ENCODE measurements at regions not wholly inside any gene's neighbourhood (a gene's known extent, or its start where the extent isn't known, plus 50 kb on each side); places are given as distances from the start of the nearest gene placed in this dataset.
"Not testable (repeated sequence)": the region's sequence is repeated elsewhere in the genome, so short reads cannot be mapped to it uniquely, and the experiment has no call there.

- ATAC-seq = no peak
- no peak for TF ChIP-seq CSDC2 (CRISPR knock-in tag; IDR thresholded peaks at IDR 0.05)
- TF ChIP-seq CREB5 (CRISPR knock-in tag; IDR thresholded peaks at IDR 0.05; ENCODE audit: low read depth) = no peak
- TF ChIP-seq CSRNP3 (CRISPR knock-in tag; IDR thresholded peaks at IDR 0.05) = no peak
- TF ChIP-seq ZFP3 (CRISPR knock-in tag; IDR thresholded peaks at IDR 0.05) = no peak
- TF ChIP-seq PATZ1 (CRISPR knock-in tag; IDR thresholded peaks at IDR 0.05; ENCODE audit: borderline replicate concordance) = no peak
- no peak for TF ChIP-seq TOX (CRISPR knock-in tag; IDR thresholded peaks at IDR 0.05; ENCODE audit: borderline replicate concordance)
- TF ChIP-seq ISL1 (CRISPR knock-in tag; IDR thresholded peaks at IDR 0.05) = no peak
- TF ChIP-seq ZNF8 (CRISPR knock-in tag; IDR thresholded peaks at IDR 0.05) = no peak
- no peak for TF ChIP-seq GLIS3 (CRISPR knock-in tag; IDR thresholded peaks at IDR 0.05)
- TF ChIP-seq SNAI2 (CRISPR knock-in tag; IDR thresholded peaks at IDR 0.05) = no peak
- no peak for TF ChIP-seq ESRRG (CRISPR knock-in tag; IDR thresholded peaks at IDR 0.05)
- no peak for TF ChIP-seq ARNTL (CRISPR knock-in tag; IDR thresholded peaks at IDR 0.05; ENCODE audit: borderline replicate concordance, low read depth)
- TF ChIP-seq BACH2 (CRISPR knock-in tag; IDR thresholded peaks at IDR 0.05; ENCODE audit: borderline replicate concordance) = no peak
- no peak for TF ChIP-seq ZNF565 (CRISPR knock-in tag; conservative IDR thresholded peaks at IDR 0.05; ENCODE audit: low read depth)
- no peak for TF ChIP-seq ZC3H10 (CRISPR knock-in tag; IDR thresholded peaks at IDR 0.05)
These were observed 291.1 kb upstream of the MCTP2 start for GRCh38 chr15:93940226-93940625.

GRCh38 chr15:93932164-93932776 is 299.1 kb upstream of the MCTP2 start:
- no peak for ATAC-seq

GRCh38 chr15:93929375-93930094 is 301.8 kb upstream of the MCTP2 start:
- TF ChIP-seq PPARA (CRISPR knock-in tag; IDR thresholded peaks at IDR 0.05; ENCODE audit: borderline replicate concordance) (no peak), PATZ1 (CRISPR knock-in tag; IDR thresholded peaks at IDR 0.05; ENCODE audit: borderline replicate concordance) (no peak), BACH2 (CRISPR knock-in tag; IDR thresholded peaks at IDR 0.05; ENCODE audit: borderline replicate concordance) (no peak)
- ATAC-seq = no peak

More at GRCh38 chr15:93932164-93932776, 299.1 kb upstream of the MCTP2 start:
- TF ChIP-seq ZC3H10 (CRISPR knock-in tag; IDR thresholded peaks at IDR 0.05) (no peak), ZNF70 (CRISPR knock-in tag; IDR thresholded peaks at IDR 0.05) (no peak), RARB (CRISPR knock-in tag; IDR thresholded peaks at IDR 0.05) (no peak), TOX (CRISPR knock-in tag; IDR thresholded peaks at IDR 0.05; ENCODE audit: borderline replicate concordance) (no peak), PATZ1 (CRISPR knock-in tag; IDR thresholded peaks at IDR 0.05; ENCODE audit: borderline replicate concordance) (no peak)

GRCh38 chr15:93920204-93920603 is 311.2 kb upstream of the MCTP2 start:
- no peak for ATAC-seq
- no peak for TF ChIP-seq TCF4 (CRISPR knock-in tag; IDR thresholded peaks at IDR 0.05; ENCODE audit: borderline replicate concordance)
- TF ChIP-seq ZC3H10 (CRISPR knock-in tag; IDR thresholded peaks at IDR 0.05) = no peak
- TF ChIP-seq CSDC2 (CRISPR knock-in tag; IDR thresholded peaks at IDR 0.05) = no peak
- TF ChIP-seq BACH2 (CRISPR knock-in tag; IDR thresholded peaks at IDR 0.05; ENCODE audit: borderline replicate concordance) = no peak
- TF ChIP-seq OSR1 (CRISPR knock-in tag; IDR thresholded peaks at IDR 0.05) = no peak

- not testable (repeated sequence) for ATAC-seq
These were observed 312.6 kb upstream of the MCTP2 start for GRCh38 chr15:93918801-93919200.
